ENCODE measurements at regions not wholly inside any gene's neighbourhood (a gene's known extent, or its start where the extent isn't known, plus 50 kb on each side); places are given as distances from the start of the nearest gene placed in this dataset.

GRCh38 chr16:65523283-65523944 lies 401.6 kb upstream of the CDH11 start:
- no peak for DNase-seq

GRCh38 chr16:65522412-65522811 lies 400.5 kb upstream of the CDH11 start:
- DNase-seq = no peak

DNA sequence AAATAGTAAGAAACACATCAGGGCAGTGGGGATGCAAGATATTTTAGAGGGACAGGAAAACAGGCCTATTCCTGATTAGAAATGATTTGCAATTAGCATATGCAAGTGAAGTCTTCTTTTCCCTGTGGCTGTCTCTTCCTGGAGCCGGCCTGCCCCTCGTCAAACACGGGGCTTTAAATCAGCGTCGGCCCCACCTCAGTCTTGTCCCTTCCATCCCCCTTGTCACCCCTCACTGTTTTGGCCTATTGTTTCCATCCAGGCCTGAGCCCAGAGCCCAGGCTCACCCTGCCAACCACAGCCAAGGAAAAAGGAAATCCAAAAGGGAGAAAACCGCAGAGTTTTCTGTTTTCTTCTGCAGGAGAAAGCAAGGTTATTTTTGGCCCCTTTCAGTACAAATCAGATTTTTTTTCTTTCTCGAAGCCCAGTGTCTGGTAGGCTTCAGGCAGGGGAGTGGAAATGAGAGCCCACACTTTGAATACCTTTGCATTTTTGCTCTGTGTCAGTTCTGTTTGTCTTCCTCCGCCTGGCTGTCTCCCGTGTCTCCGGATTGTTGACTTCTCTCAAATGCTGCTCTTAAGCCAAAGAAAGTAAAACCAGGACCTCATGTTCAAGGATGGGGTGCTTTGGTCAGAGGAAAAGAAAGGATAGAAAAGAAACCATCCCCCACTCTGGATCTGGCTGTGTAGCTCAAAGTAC lies 399.9 kb upstream of the CDH11 start:
- no peak for DNase-seq

DNA sequence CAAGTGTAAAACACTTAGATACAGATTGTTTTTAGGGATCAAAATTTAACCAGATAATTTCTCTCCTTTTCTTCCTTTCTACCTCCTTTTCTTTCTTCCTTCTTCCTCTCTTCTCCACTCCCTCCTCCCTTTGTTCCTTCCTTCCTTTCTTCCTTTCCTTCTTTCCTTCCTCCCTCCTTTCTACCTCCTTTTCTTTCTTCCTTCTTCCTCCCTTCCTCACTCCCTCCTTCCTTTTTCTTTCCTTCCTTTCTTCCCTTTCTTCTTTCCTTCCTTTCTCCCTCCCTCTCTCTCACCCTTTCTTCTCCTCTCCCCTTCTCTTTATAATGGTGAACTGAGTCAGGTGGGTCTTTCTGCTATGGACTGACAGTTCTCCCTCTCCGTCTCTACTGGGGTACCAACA lies 397.5 kb upstream of the CDH11 start:
- DNase-seq = no peak

- no peak for DNase-seq
Measured at GRCh38 chr16:65515193-65515592, 393.3 kb upstream of the CDH11 start.

GRCh38 chr16:65510850-65511249 lies 389.0 kb upstream of the CDH11 start:
- DNase-seq = no peak

GRCh38 chr16:65510241-65510640 lies 388.4 kb upstream of the CDH11 start:
- DNase-seq = no peak

GRCh38 chr16:65509172-65509571 lies 387.3 kb upstream of the CDH11 start:
- DNase-seq = no peak

DNA sequence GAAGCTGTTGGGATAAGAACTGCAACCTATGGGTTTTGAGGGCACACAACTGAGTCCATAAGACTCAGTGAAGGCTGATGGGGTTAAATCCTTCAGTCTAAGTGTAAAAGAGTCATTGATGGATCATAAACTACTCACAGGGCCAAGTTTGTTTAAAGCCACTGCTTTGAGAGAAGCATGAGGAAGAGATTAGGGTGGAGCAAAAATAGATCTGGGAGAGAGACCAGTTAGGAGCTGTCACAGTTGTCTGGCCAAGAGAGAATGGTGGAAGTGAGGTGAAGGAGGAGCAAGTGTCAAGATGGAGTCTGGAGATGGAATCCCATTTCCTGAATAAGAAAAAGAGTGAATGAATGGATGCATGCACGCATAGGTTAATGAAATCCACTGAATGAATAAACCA lies 379.1 kb upstream of the CDH11 start:
- no peak for DNase-seq

- no peak for DNase-seq
Measured at GRCh38 chr16:65500007-65500406, 378.1 kb upstream of the CDH11 start.

DNA sequence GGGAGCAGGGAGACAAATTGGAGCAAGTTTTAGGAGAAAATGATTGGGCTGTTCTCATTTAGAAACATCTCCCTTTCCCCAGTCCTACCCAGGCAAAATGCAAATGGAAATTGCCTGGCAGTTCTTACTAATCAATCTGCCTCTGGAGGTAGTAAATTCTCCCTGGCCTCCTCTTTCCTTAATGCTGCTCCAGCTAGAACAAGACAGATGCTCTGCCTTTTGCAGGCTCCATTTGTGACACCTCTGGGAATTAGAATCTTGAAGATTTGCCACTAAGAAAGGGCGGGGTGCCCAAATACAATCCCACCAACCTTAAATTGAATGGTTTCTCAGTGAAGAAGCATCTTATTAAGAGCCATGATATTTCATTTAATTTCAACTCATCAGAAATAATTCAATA lies 377.7 kb upstream of the CDH11 start:
- DNase-seq = no peak

GRCh38 chr16:65497571-65497970 lies 375.7 kb upstream of the CDH11 start:
- no peak for DNase-seq

DNA sequence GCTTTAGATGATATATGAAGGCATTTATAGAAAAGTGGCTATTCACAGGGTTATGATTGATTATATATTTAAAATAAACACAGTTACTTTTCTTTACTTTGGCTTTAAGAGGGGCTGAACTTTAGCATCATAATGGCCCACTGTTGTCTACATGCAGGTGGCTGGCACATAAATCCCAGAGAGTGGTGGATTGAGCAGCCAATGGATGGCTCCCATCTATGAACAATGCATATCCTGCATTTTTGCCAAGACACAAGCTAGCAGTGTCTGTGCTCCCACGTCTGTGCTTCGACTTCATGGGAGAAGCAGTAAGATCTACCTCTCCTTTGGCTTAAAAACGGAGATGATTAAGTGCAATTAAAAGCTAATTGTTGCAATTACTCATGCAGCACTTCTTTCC lies 373.2 kb upstream of the CDH11 start:
- no peak for DNase-seq

GRCh38 chr16:65494609-65495008 lies 372.7 kb upstream of the CDH11 start:
- no peak for DNase-seq

- DNase-seq = no peak
Measured at GRCh38 chr16:65494080-65494479, 372.2 kb upstream of the CDH11 start.

- no peak for DNase-seq
Measured at GRCh38 chr16:65490286-65490685, 368.4 kb upstream of the CDH11 start.

DNA sequence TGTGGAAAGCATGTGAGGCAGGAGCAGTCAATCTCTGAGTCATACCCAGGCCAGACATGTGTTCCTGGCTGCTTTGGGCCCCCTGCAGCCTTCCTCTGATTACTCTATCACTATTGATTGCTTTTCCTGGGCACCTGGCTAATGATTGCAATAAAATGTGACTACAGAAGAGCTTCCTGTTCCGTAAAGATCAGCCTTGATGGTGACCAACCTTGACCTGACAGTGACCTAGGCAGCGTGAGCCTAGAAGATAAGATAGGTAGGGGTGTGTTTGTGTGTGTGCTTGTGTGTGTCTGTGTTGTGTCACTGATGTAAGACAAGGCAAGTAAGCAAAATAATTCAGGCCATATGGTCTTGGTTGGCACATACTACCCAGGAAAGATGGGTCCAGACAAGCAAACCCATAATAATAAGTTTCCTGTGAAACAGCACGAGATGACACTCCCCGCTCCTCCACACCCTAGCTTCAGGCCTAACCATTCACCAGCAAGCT lies 367.7 kb upstream of the CDH11 start:
- no peak for DNase-seq

DNA sequence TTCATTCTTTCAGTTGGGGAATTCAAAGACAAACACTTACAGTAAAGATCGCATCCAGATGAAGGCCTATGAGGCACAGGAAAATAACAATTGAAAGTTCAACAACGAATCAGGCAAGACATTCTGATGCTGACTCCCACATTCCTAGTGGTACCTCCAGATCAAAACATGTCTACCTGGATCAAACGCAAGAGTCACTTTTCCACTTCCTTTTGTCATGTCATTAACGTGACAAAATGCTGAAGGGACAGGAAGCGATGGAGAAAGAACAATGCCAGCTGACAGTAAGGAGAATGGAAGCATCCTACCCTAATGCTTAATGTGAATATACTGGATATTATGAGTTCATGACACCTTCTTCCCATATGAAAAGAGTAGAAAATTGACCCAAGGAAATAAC lies 365.4 kb upstream of the CDH11 start:
- DNase-seq = no peak

GRCh38 chr16:65481956-65482355 lies 360.1 kb upstream of the CDH11 start:
- no peak for DNase-seq

- DNase-seq = no peak
Measured at GRCh38 chr16:65480281-65481091, 358.6 kb upstream of the CDH11 start.

GRCh38 chr16:65476448-65476955 lies 354.6 kb upstream of the CDH11 start:
- no peak for DNase-seq

DNA sequence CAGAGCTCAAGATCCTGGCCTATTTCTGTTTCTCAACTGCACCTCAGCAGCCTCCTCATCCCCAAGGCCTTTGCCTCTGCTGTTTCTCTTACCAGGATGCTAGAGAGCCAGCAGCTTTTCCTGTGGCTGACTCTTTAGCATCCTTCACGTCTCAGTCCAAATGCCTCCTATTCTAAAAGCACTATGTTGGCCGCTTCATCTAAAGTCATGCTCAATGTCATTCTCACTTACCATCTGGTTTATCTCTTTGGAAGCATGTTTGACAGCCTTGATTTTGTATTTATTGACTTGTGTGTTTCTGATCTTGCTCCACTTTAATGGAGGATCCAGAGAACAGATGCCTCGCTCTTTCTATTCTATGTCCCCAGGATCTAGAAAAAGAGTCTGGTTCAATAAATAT lies 351.8 kb upstream of the CDH11 start:
- DNase-seq = no peak

DNA sequence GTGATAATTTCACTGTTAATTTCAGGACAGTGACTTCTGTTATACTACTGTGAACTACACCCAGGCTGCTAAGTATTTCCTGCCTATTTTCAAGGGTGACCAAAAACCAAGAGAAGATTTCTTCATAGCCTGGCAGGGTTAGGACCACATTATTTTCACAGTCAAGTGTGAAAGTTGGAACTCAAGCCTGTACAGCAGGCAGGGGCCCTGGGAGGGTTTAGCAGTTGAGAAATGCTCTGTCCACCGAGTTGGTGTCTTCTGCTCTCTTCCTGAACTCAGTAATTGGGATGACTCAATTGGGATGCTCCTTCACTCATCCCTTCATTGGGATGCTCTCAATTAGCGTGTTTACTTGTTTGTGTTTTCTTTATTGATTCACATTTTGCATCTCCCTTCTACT lies 347.3 kb upstream of the CDH11 start:
- DNase-seq = no peak

DNA sequence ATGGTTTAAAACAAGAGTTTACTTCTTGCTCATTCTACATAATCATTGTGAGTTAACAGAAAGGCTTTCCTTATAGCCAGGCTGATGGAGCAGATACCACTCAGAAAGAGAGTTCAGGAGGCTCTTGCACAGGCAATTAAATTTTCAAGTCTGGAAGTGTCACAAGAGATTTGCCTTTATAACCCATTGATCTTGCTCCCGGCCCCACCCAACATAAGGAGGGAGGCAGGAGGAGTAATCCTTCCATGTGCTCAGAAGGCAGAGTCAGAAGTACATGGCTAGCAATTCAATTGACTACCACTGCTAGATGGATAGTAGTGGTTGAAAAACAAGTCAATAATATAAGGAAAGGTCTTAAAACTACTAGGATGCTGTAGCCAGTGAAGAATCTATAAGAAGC lies 346.3 kb upstream of the CDH11 start:
- DNase-seq = no peak
